Stimulated activated memory B cell treated with anti-CD40 and anti-IgM and Interleukin-4, amounts not matched to agents 10 μg/mL and 1 μg/mL and 100 μg/mL, for 72 hours (primary cell): ENCODE measurements at regions not wholly inside any gene's neighbourhood (a gene's known extent, or its start where the extent isn't known, plus 50 kb on each side); places are given as distances from the start of the nearest gene placed in this dataset.
A peak's percentile ranks its signal among the peaks of the same experiment; 100 is the strongest.

Experiments used
- ATAC-seq: fragments of 150-1000 bp; cut with Tn5 transposase; 2 replicates; pipeline ENCODE4 v1.10.0; 2021
- H3K27ac Mint-ChIP-seq: one replicate; pipeline ENCODE4 v1.8.0; 2022; ENCODE audit warnings: mild to moderate bottlenecking, mixed read lengths
- H3K27me3 Mint-ChIP-seq: one replicate; pipeline ENCODE4 v1.8.0; 2022; ENCODE audit warnings: mixed read lengths
- H3K36me3 Mint-ChIP-seq: one replicate; pipeline ENCODE4 v1.8.0; 2022; ENCODE audit warnings: mixed read lengths
- H3K4me1 Mint-ChIP-seq: one replicate; pipeline ENCODE4 v1.8.0; 2022; ENCODE audit warnings: mixed read lengths
- H3K4me3 Mint-ChIP-seq: one replicate; pipeline ENCODE4 v1.8.0; 2022; ENCODE audit warnings: mild to moderate bottlenecking, moderate library complexity, mixed read lengths
- H3K9me3 Mint-ChIP-seq: one replicate; pipeline ENCODE4 v1.8.0; 2022; ENCODE audit warnings: mixed read lengths

GRCh38 chr17:72580321-72581127 lies 459.7 kb downstream of the SOX9 start:
- ATAC-seq: no peak
- no peaks in the 10 kb centered on the region for H3K9me3 Mint-ChIP-seq
- no peaks in the 10 kb centered on the region for H3K27me3 Mint-ChIP-seq
- no peak overlapping the region for H3K4me3 Mint-ChIP-seq
- no peaks in the 10 kb centered on the region for H3K4me1 Mint-ChIP-seq
- no peaks in the 10 kb centered on the region for H3K36me3 Mint-ChIP-seq
- H3K27ac Mint-ChIP-seq: no peak overlapping the region

- peaks cover 40% of the 10 kb centered on the region for H3K27me3 Mint-ChIP-seq
- no peak overlapping the region for H3K4me3 Mint-ChIP-seq
- peaks cover 14% of the 10 kb centered on the region for H3K4me1 Mint-ChIP-seq
- H3K9me3 Mint-ChIP-seq: no peaks in the 10 kb centered on the region
- H3K36me3 Mint-ChIP-seq: no peaks in the 10 kb centered on the region
- H3K27ac Mint-ChIP-seq: no peak overlapping the region
- no peak for ATAC-seq
These were observed 466.3 kb downstream of the SOX9 start for GRCh38 chr17:72587156-72587555.

- Mint-ChIP-seq H3K27ac (no peak overlapping the region), H3K4me3 (no peak overlapping the region), H3K27me3 (peaks cover 48% of the 10 kb centered on the region), H3K4me1 (peaks cover 19% of the 10 kb centered on the region), H3K9me3 (no peaks in the 10 kb centered on the region), H3K36me3 (no peaks in the 10 kb centered on the region)
- ATAC-seq: no peak
These were observed 467.1 kb downstream of the SOX9 start for GRCh38 chr17:72587773-72588511.

DNA sequence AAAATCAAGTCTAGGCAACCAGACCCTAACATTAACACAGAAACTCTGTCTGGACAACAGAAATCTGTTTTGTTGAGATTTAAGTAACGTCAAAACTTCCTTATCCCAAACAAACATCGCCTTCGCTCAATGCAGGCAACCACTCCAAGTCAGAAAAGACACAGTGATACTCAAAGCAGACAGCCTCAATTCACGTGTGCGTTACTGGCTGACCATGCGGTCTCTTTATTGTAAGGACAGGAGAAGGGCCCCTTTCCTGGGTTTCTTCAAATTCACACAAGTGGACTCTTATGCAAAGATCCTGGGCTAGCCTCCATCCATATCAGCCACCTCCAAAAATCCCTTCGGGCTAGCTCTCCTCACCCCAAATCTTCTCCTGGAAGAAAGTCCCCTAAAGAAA lies 467.7 kb downstream of the SOX9 start:
- H3K4me3 Mint-ChIP-seq: no peak overlapping the region
- H3K36me3 Mint-ChIP-seq: no peaks in the 10 kb centered on the region
- peaks cover 19% of the 10 kb centered on the region for H3K4me1 Mint-ChIP-seq
- no peaks in the 10 kb centered on the region for H3K9me3 Mint-ChIP-seq
- H3K27ac Mint-ChIP-seq: no peak overlapping the region
- peaks cover 53% of the 10 kb centered on the region for H3K27me3 Mint-ChIP-seq
- ATAC-seq: no peak

GRCh38 chr17:72588961-72589360 lies 468.1 kb downstream of the SOX9 start:
- ATAC-seq: no peak
- no peak overlapping the region for H3K27ac Mint-ChIP-seq
- H3K4me3 Mint-ChIP-seq: no peak overlapping the region
- H3K27me3 Mint-ChIP-seq: peaks cover 57% of the 10 kb centered on the region
- H3K4me1 Mint-ChIP-seq: peaks cover 19% of the 10 kb centered on the region
- H3K36me3 Mint-ChIP-seq: no peaks in the 10 kb centered on the region
- H3K9me3 Mint-ChIP-seq: no peaks in the 10 kb centered on the region

DNA sequence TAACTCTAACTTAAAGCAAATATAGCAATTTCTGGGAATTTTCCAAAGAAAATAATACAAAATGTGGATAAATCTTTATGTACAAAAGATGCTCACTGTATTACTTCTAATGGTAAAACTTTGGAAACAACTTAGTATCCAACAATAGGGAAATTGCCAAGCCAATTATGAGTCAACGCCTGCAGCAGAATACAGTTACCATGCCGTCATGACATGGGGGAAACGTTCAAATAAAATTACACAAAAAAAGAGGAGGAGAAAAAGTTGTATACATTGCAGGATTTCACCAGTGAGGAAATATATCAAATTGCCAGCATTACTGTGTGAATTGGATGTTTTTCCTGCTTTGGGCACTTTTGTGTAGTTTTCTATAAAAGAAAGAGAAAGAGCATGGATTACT lies 469.6 kb downstream of the SOX9 start:
- H3K27me3 Mint-ChIP-seq: peaks cover 62% of the 10 kb centered on the region
- no peaks in the 10 kb centered on the region for H3K36me3 Mint-ChIP-seq
- no peak overlapping the region for H3K27ac Mint-ChIP-seq
- H3K9me3 Mint-ChIP-seq: no peaks in the 10 kb centered on the region
- ATAC-seq: no peak
- peaks cover 19% of the 10 kb centered on the region for H3K4me1 Mint-ChIP-seq
- H3K4me3 Mint-ChIP-seq: no peak overlapping the region

DNA sequence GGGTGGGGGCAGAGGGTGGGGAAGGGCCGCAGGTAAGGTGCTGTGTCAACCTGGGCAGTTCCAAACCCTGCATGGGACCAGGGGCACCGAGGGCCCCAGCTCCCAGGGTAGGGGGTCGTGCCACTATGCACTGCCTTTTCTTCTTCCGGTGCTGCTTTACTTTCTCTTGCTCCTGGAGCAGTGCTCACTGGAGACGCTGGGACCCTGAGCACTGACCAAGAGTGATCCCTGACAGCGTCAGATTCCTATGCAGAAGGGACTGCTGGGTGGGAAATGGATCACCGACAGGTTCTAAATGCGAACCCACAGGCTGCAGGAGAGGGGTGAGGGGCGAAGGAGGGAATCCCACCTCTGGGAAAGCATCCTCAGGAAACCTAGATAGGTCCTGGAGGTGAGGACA lies 470.1 kb downstream of the SOX9 start:
- peaks cover 62% of the 10 kb centered on the region for H3K27me3 Mint-ChIP-seq
- H3K4me3 Mint-ChIP-seq: peak overlapping the region; percentile 57
- H3K4me1 Mint-ChIP-seq: peaks cover 19% of the 10 kb centered on the region
- no peaks in the 10 kb centered on the region for H3K9me3 Mint-ChIP-seq
- no peak overlapping the region for H3K27ac Mint-ChIP-seq
- H3K36me3 Mint-ChIP-seq: no peaks in the 10 kb centered on the region
- ATAC-seq: no peak

DNA sequence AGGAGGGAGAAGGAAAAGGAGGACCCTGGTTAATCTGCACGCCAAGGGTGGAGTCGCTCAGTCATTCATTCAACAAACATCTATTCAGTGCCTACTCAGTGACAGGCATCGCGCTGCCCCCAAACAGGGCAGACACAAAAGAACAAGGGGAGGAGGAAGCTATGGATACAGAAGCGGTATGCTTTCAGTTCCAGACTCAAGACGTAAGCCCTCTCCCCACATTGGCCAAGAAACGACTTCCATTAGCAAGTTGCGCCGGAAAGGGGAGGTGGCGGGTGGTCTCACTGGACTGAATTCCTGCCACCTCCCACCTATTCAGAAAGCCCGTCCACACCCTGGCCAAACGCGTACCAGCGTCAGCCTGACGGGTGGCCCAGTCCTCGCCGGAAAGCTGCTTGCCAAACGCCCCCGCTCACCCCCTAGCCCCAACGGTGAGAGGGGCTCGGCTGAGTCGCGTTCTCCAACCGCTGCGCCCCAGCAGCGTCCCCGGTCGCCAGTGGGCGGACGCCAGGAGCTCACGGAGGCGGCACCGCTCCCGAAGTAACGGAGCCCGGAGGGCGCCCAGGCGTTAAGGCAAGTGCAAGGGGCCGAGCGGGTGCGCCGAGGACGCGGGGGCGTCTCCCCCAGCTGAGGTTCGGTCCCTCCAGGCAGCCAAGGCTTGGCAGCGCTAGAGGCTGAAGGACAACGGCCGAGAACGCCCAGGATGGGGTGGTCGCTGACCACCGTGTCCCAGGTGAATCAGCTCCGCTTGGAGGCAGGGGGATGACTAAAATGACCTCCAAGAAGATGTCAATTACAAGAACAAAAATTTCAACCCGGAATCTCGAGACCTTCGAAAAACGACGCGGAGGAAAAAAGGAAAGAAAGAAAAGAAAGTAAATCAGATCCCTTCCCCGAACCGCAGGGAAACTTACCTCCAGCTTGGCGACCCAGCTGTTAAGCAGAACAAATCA lies 470.7 kb downstream of the SOX9 start:
- no peak overlapping the region for H3K27ac Mint-ChIP-seq
- H3K9me3 Mint-ChIP-seq: no peaks in the 10 kb centered on the region
- H3K4me1 Mint-ChIP-seq: peaks cover 19% of the 10 kb centered on the region
- peaks cover 62% of the 10 kb centered on the region for H3K27me3 Mint-ChIP-seq
- H3K36me3 Mint-ChIP-seq: no peaks in the 10 kb centered on the region
- no peak for ATAC-seq
- H3K4me3 Mint-ChIP-seq: peak overlapping the region; percentile 74

DNA sequence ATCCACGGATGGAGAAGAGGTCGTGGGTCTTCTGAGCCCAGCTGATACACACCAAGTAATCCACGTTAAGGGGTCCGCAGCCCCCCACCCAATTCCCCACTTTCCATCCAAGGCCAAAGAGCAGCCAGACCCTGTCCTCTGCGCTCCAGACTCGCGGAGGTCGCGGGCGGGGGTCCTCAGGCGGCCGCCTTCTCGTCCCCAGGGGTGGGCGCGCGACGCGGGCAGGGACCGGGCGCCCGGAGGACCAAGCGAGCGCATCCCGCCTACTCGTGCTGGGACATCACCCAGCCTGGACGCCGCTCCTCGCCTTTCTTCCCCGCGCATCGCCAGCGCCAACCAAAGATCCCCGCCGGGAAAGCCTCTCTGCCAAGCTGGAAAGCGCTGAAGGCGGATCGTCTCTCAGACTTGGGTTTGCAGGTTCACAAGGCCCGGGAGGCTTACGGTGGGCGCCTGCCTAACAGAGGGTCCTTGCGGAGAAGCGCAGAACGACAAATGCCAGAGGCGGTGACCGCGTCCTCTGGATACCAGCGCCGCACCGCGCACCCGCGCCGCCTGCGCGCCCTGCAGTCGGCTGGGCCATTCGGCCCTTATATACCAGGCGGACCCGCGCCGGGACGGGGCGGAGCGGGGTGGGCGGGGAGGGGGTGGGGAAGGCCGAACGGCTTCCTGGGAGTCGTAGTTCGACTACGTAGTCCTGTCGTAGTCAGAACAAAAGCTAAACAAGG lies 471.6 kb downstream of the SOX9 start:
- no peaks in the 10 kb centered on the region for H3K36me3 Mint-ChIP-seq
- peaks cover 62% of the 10 kb centered on the region for H3K27me3 Mint-ChIP-seq
- H3K4me1 Mint-ChIP-seq: peaks cover 19% of the 10 kb centered on the region
- no peaks in the 10 kb centered on the region for H3K9me3 Mint-ChIP-seq
- peak overlapping the region; percentile 74 for H3K4me3 Mint-ChIP-seq
- H3K27ac Mint-ChIP-seq: no peak overlapping the region
- peak; percentile 73 for ATAC-seq

DNA sequence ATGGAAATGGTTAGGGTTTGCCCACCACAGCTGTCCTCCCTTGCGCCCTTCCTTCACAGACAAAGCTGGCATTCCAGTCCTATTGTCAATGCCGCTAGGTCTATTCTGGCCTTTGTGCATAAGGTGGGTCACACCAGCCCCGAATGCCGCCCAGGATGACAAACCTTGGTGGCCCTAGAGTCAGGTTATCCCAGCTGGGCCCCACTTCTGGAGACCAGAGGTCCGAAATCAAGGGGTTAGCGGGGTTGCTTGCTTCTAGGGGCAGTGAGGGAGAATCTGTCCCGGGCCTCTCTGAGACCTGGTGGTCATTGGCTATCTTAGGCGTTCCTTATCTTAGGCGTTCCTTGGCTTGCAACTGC lies 472.1 kb downstream of the SOX9 start:
- ATAC-seq: no peak
- no peak overlapping the region for H3K4me3 Mint-ChIP-seq
- peaks cover 59% of the 10 kb centered on the region for H3K27me3 Mint-ChIP-seq
- no peak overlapping the region for H3K27ac Mint-ChIP-seq
- H3K9me3 Mint-ChIP-seq: no peaks in the 10 kb centered on the region
- H3K36me3 Mint-ChIP-seq: no peaks in the 10 kb centered on the region
- peaks cover 19% of the 10 kb centered on the region for H3K4me1 Mint-ChIP-seq

- peaks cover 19% of the 10 kb centered on the region for H3K4me1 Mint-ChIP-seq
- ATAC-seq: no peak
- H3K4me3 Mint-ChIP-seq: no peak overlapping the region
- no peaks in the 10 kb centered on the region for H3K36me3 Mint-ChIP-seq
- H3K9me3 Mint-ChIP-seq: no peaks in the 10 kb centered on the region
- H3K27ac Mint-ChIP-seq: no peak overlapping the region
- peaks cover 47% of the 10 kb centered on the region for H3K27me3 Mint-ChIP-seq
These were observed 473.4 kb downstream of the SOX9 start for GRCh38 chr17:72594248-72594647.
